Pancreas (tissue), 10 donors: ENCODE measurements at regions not wholly inside any gene's neighbourhood (a gene's known extent, or its start where the extent isn't known, plus 50 kb on each side); places are given as distances from the start of the nearest gene placed in this dataset.

Source experiments
- ATAC-seq, 4 donors: fragments of 200-7000 bp; cut with Tn5 transposase; one replicate each; pipeline versions ENCODE4 v1.8.0 to v1.9.1; 2020; ENCODE audit warnings: mild to moderate bottlenecking in 4 of 4, moderate library complexity in 4 of 4
- DNase-seq, 6 donors: peaks; one replicate each; pipeline ENCODE4 v3.0.0-alpha.2; 2020
- FAIRE-seq: peaks from 2 replicates; lab custom pipeline; 2012; peaks lifted over from hg19 to GRCh38; lab: Jason Lieb, UNC
- H3K27ac ChIP-seq, 4 donors: fragments of 200-600 bp; sonication (generic); 1 replicate in 3 of 4; 2 replicates in 1 of 4; pipeline versions ENCODE4 v1.5.0 to v1.8.0; 2020
- H3K27me3 ChIP-seq, 4 donors: fragments of 200-600 bp; one replicate each; pipeline ENCODE4 v1.8.0; 2021
- H3K36me3 ChIP-seq, 3 donors: fragments of 200-600 bp; sonication (generic) in 1 of 3; one replicate each; pipeline versions ENCODE4 v1.5.0 to v1.8.0; 2020 to 2021
- H3K4me1 ChIP-seq, 3 donors: fragments of 200-600 bp; one replicate each; pipeline ENCODE4 v1.8.0; 2021
- H3K4me3 ChIP-seq, 4 donors: fragments of 200-600 bp; sonication (generic) in 2 of 4; one replicate each; pipeline versions ENCODE4 v1.5.0 to v1.8.0; 2020 to 2021
- H3K9me3 ChIP-seq, 4 donors: fragments of 200-600 bp; one replicate each; pipeline ENCODE4 v1.8.0; 2021
- WGBS, 2 donors: extraction: QIAGEN DNeasy Blood & Tissue Kit; methylation state at CpG; one replicate each; pipeline ENCODE4 v1.1.7; 2013; 5-methylcytosine and 5-hydroxymethylcytosine counted together
- intact Hi-C, 3 donors: fragments of 100-400 bp; cut with DNase I; formaldehyde crosslinking; loops; one replicate each; pipeline versions ENCODE4 v1.11.1 to v1.14.2; 2022
- TF ChIP-seq, protein P1 (sequence below), 4 donors: fragments of 200-600 bp; sonication (generic) in 3 of 4; IDR thresholded peaks; one replicate each; pipeline versions ENCODE4 v1.5.0 to v1.8.0; 2021; ENCODE audit warnings: antibody characterized with exemption in 4 of 4
- donor health status: healthy with polysubstance abuse.
- donor health status: DM: no; HTN: no; CAD: no; lungs with moderate emphysema.
- donor health status: DM: no; HTN: no; CAD: no.
- donor health status: control.
- donor health status: control.
- donor health status: Bipolar disorder and iron deficiency.
- donor health status: DM: yes; HTN: yes; CAD: no.
- donor health status: DM: no; HTN: no; CAD: no.
- donor health status: DM: no; HTN: no; CAD: no.
- donor health status: DM: yes; HTN: yes; CAD: no.

DNA sequence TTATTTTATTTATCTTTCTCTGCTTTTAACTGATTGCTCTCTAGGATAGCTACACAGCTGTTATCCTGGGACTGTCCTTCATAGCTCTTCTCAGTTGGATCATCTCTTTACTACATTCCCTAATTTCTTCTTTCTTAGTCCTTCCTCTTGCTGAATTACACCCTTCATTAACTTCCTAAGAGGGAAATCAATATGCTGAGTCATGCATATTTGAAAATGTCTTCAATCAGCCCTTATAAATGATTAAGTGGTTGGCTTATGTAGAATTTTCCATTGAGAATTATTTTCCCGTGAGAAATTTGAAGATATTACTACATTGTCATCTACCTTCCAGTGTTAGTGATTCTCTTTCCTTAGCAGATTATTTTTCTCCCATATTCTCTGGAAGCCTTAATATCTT lies 214.2 kb downstream of the SOCS6 start:
- H3K4me1 ChIP-seq: no peaks in the 10 kb centered on the region
- DNase-seq: no peak
- intact Hi-C loops: no loop called here
- peaks cover 0 to 15% (median 0%) of the 10 kb centered on the region in 4 donors for H3K27me3 ChIP-seq
- ATAC-seq: no peak
- no peak overlapping the region for H3K27ac ChIP-seq
- no peak overlapping the region for H3K4me3 ChIP-seq
- no peak for FAIRE-seq
- 28 to 36% methylated on average over 1 of the region's 1 CpG for WGBS, 2 donors
- H3K9me3 ChIP-seq: no peaks in the 10 kb centered on the region
- H3K36me3 ChIP-seq: no peaks in the 10 kb centered on the region
- TF ChIP-seq, protein P1, sequence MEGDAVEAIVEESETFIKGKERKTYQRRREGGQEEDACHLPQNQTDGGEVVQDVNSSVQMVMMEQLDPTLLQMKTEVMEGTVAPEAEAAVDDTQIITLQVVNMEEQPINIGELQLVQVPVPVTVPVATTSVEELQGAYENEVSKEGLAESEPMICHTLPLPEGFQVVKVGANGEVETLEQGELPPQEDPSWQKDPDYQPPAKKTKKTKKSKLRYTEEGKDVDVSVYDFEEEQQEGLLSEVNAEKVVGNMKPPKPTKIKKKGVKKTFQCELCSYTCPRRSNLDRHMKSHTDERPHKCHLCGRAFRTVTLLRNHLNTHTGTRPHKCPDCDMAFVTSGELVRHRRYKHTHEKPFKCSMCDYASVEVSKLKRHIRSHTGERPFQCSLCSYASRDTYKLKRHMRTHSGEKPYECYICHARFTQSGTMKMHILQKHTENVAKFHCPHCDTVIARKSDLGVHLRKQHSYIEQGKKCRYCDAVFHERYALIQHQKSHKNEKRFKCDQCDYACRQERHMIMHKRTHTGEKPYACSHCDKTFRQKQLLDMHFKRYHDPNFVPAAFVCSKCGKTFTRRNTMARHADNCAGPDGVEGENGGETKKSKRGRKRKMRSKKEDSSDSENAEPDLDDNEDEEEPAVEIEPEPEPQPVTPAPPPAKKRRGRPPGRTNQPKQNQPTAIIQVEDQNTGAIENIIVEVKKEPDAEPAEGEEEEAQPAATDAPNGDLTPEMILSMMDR (IDR thresholded peaks at IDR 0.05): no peak

DNA sequence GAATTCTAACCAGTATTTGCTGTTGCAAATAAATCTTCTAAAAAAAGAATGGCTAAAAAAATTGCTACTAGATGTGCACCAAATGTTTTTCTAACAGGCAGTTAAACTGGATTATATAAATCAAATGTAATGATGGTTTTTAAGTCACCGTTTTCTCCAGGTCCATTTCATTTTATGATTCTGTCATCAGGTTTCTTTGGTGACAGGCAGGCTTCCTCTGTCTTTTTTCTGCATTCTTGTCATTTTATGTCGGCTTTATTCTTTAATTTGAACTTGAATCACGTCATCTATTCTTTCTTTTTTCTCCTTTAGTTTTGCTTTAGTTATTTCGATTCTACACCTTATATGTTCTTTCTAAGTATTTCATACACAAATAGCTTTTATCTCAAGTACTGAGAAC lies 212.5 kb downstream of the SOCS6 start:
- Histone ChIP-seq H3K36me3 (no peaks in the 10 kb centered on the region), H3K4me3 (no peak overlapping the region), H3K9me3 (no peaks in the 10 kb centered on the region), H3K27me3 (peaks cover 0 to 15% (median 0%) of the 10 kb centered on the region in 4 donors), H3K4me1 (no peaks in the 10 kb centered on the region), H3K27ac (no peak overlapping the region)
- DNase-seq (no peak), FAIRE-seq (no peak), ATAC-seq (no peak)
- WGBS, 2 donors: 38 to 58% methylated on average over 4 of the region's 4 CpGs
- TF ChIP-seq, protein P1 (IDR thresholded peaks at IDR 0.05): no peak
- intact Hi-C loops: no loop called here

DNA sequence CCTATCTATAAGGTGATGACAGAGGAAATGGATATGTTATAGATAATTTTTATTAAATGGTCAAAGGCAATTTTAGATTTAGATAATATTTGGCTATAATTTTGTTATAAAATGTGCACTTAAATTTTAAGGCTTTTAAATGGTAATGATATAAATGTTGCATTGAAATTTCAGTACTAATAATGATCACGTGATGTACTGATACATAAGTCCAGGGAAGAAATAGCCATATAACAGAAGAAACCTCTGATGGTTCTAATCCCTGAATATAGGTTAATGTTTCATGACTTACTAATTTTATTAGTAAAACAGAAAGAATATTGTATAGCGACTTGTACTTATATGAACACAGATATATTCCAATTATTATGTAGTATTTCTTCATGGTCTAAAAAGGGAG lies 211.9 kb downstream of the SOCS6 start:
- FAIRE-seq (no peak), DNase-seq (no peak), ATAC-seq (no peak)
- intact Hi-C loops: no loop called here
- Histone ChIP-seq H3K36me3 (no peaks in the 10 kb centered on the region), H3K4me1 (no peaks in the 10 kb centered on the region), H3K9me3 (no peaks in the 10 kb centered on the region), H3K27me3 (peaks cover 0 to 15% (median 0%) of the 10 kb centered on the region in 4 donors), H3K27ac (no peak overlapping the region), H3K4me3 (no peak overlapping the region)
- WGBS, 2 donors: 59 to 72% methylated on average over 2 of the region's 2 CpGs
- TF ChIP-seq, protein P1 (IDR thresholded peaks at IDR 0.05): no peak

DNA sequence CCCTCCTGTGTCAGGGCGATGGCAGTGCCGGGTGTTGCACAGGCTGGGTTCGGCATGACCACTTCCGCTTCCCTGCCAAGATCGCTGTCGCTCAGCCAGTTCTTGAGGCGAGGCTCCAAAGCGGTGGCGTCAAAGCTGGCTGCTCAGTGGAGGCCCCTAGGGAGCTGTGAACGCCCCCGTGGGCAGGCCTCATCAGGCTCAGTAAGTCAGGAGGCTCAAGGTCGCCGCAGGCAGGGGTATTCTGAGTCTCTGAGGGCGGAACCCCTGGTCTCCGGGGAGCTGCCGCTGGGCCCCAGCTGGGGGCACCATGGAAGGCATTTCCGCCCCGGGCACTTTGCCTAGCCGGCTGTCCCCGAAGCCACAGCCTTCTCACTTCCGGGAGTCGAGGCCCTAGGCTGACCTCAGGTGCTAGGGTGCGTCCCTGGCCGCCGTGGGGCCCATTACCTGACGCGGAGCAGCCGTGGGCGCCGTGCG lies 210.4 kb downstream of the SOCS6 start:
- Histone ChIP-seq H3K27me3 (peaks cover 0 to 15% (median 0%) of the 10 kb centered on the region in 4 donors), H3K27ac (no peak overlapping the region), H3K4me3 (no peak overlapping the region), H3K9me3 (no peaks in the 10 kb centered on the region), H3K36me3 (no peaks in the 10 kb centered on the region), H3K4me1 (no peaks in the 10 kb centered on the region)
- TF ChIP-seq, protein P1 (IDR thresholded peaks at IDR 0.05): no peak
- 71 to 82% methylated on average over 31 of the region's 31 CpGs for WGBS, 2 donors
- no peak for DNase-seq
- intact Hi-C loops: no loop called here
- no peak for ATAC-seq
- FAIRE-seq: no peak

DNA sequence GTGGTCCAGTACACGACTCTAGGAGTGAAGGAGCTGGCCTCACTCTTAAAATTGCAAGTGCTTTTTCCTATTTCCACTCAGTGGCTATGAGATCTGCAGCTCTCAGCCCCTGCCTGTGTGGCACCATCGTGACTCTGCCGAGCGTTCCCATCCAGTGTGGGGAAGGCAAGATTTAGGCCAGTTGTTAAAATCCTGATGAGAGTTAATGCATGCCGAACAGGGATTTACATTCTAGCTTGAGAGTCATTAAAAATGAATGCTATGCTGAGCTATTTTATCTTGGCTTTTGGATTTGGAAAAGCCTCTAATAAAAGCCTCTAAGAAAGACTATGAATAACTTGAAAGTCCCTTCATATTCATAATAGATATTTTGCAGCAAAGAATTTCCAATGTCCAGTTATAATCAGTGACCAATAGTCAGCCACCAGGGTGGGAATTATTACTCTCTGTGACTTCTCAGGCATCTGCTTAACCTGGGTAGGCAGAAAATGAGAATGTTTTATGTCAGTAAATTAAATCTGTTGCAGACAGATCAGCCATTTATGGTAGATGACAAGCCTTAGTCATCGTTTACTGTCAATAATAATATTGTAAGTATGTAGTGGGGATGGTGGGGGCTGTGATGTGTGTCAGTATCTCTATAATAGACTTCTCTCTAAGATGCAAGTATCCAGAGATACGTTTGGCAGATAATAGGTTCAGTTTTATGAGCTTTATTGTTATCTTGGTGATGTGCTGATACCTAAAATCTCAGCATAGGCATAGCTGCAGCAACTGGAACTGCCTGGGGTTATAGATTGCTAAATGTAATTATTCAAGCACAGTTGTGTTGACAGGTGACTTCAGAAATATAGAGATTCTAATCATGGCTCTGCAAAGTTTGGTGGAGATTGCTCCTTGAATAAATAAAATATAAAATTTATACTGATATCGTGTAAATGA lies 207.8 kb downstream of the SOCS6 start:
- intact Hi-C loops: no loop called here
- FAIRE-seq (no peak), ATAC-seq (no peak), DNase-seq (no peak)
- Histone ChIP-seq H3K4me1 (no peaks in the 10 kb centered on the region), H3K36me3 (no peaks in the 10 kb centered on the region), H3K27me3 (no peaks in the 10 kb centered on the region), H3K27ac (no peak overlapping the region), H3K4me3 (no peak overlapping the region), H3K9me3 (no peaks in the 10 kb centered on the region)
- 58 to 63% methylated on average over 8 of the region's 8 CpGs for WGBS, 2 donors
- TF ChIP-seq, protein P1 (IDR thresholded peaks at IDR 0.05): no peak
